Nephron progenitor cell (in vitro differentiated cells): ENCODE measurements at regions not wholly inside any gene's neighbourhood (a gene's known extent, or its start where the extent isn't known, plus 50 kb on each side); places are given as distances from the start of the nearest gene placed in this dataset.

Source experiments
- DNase-seq: peaks from one replicate; pipeline ENCODE4 v3.0.0; 2021
- H3K27ac Mint-ChIP-seq: 2 replicates; pipeline ENCODE4 v1.8.0; 2021; ENCODE audit warnings: mild to moderate bottlenecking, moderate library complexity, mixed read lengths
- H3K27me3 Mint-ChIP-seq: 2 replicates; pipeline ENCODE4 v1.8.0; 2021; ENCODE audit warnings: mild to moderate bottlenecking, low read depth, mixed read lengths; ENCODE audit not compliant: poor library complexity
- H3K36me3 Mint-ChIP-seq: 2 replicates; pipeline ENCODE4 v1.8.0; 2021; ENCODE audit warnings: low read depth, mixed read lengths
- H3K4me1 Mint-ChIP-seq: 2 replicates; pipeline ENCODE4 v1.8.0; 2021; ENCODE audit warnings: mixed read lengths
- H3K4me3 Mint-ChIP-seq: 2 replicates; pipeline ENCODE4 v1.8.0; 2021; ENCODE audit warnings: mild to moderate bottlenecking, moderate library complexity, mixed read lengths
- H3K9me3 Mint-ChIP-seq: 2 replicates; pipeline ENCODE4 v1.8.0; 2021; ENCODE audit warnings: mild to moderate bottlenecking, moderate library complexity, mixed read lengths
- TF ChIP-seq, protein P1 (sequence below): fragments of 200-600 bp; sonication (generic); IDR thresholded peaks from 2 replicates; pipeline ENCODE4 v1.5.0; 2021; ENCODE audit warnings: antibody characterized with exemption

DNA sequence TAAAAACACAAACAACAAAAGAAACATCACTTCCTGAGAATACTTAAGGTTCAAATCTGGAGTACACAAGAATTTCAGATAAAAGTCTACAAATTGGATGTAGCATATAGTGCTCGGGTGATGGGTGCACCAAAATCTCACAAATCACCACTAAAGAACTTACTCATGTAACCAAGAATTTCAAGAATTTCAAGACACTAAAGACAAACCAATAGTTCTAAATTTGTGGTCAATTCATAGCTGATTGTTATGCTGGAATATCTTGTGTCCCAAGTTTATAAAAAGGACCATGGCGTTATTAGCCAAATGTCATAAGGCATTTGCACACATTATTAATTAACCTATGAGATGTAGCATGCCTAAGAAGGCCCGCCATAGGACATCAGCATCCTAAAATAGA lies 1204.1 kb upstream of the AUTS2 start:
- H3K36me3 Mint-ChIP-seq: no peaks in the 10 kb centered on the region
- H3K4me3 Mint-ChIP-seq: no peak overlapping the region
- H3K4me1 Mint-ChIP-seq: no peaks in the 10 kb centered on the region

DNA sequence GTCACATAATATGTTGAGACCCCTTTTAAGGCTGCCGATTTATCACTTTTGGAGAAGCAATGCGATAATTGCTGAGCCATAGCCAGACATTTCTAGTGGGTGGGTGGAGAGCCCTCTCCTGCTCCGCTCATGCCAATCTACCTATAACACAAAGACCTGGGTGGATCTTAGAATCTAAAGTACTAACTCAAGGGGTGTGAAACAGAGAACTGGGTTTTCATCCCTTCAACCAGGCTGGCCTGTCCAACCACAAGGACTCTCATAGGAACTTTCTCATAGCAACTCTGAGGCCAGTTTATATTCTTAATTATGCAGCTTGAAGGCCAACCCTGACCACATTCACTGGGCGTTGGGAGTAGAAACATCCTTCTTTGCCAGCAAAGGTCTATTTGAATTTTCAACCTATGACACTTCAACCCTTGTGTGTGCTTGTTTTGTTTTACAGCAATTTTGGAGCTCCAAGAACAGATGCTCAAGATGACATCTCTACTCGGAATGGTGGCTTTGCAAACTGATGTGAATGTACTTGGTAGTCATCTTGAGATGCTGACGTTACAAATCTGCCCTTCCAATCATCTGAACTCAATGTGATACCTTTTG lies 1198.2 kb upstream of the AUTS2 start:
- Mint-ChIP-seq H3K4me3 (no peak overlapping the region), H3K36me3 (no peaks in the 10 kb centered on the region), H3K27me3 (peaks cover 8% of the 10 kb centered on the region), H3K27ac (no peak overlapping the region), H3K4me1 (peaks cover 12% of the 10 kb centered on the region), H3K9me3 (no peaks in the 10 kb centered on the region)
- DNase-seq: no peak
- TF ChIP-seq, protein P1, sequence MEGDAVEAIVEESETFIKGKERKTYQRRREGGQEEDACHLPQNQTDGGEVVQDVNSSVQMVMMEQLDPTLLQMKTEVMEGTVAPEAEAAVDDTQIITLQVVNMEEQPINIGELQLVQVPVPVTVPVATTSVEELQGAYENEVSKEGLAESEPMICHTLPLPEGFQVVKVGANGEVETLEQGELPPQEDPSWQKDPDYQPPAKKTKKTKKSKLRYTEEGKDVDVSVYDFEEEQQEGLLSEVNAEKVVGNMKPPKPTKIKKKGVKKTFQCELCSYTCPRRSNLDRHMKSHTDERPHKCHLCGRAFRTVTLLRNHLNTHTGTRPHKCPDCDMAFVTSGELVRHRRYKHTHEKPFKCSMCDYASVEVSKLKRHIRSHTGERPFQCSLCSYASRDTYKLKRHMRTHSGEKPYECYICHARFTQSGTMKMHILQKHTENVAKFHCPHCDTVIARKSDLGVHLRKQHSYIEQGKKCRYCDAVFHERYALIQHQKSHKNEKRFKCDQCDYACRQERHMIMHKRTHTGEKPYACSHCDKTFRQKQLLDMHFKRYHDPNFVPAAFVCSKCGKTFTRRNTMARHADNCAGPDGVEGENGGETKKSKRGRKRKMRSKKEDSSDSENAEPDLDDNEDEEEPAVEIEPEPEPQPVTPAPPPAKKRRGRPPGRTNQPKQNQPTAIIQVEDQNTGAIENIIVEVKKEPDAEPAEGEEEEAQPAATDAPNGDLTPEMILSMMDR: no peak

More for the DNA sequence above, 1204.1 kb upstream of the AUTS2 start:
- Mint-ChIP-seq H3K27ac (no peak overlapping the region), H3K27me3 (no peaks in the 10 kb centered on the region), H3K9me3 (peaks cover 17% of the 10 kb centered on the region)
- no peak for DNase-seq
- TF ChIP-seq, protein P1: no peak

DNA sequence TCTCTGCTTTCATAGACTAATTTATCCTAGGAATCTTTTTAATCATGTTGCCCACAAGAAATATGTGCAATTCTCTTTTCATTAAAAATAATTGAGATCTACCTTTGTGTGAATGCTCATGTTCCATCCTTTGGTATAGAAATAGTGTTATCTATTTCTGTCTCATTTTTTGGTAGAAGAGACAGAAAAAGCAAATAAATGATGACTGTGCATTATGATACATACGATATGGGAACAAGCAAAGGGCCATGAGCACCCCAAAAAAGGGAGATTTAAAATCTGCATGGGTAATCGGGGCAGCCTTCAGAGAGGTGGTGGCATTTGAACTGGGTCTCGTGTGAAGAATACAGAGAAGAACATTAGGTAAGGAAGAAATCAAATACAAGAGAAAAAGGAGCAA lies 1197.5 kb upstream of the AUTS2 start:
- peaks cover 8% of the 10 kb centered on the region for H3K27me3 Mint-ChIP-seq
- no peak overlapping the region for H3K4me3 Mint-ChIP-seq
- TF ChIP-seq, protein P1: no peak
- H3K27ac Mint-ChIP-seq: no peak overlapping the region
- no peak for DNase-seq
- no peaks in the 10 kb centered on the region for H3K36me3 Mint-ChIP-seq
- peaks cover 17% of the 10 kb centered on the region for H3K4me1 Mint-ChIP-seq
- H3K9me3 Mint-ChIP-seq: no peaks in the 10 kb centered on the region

DNA sequence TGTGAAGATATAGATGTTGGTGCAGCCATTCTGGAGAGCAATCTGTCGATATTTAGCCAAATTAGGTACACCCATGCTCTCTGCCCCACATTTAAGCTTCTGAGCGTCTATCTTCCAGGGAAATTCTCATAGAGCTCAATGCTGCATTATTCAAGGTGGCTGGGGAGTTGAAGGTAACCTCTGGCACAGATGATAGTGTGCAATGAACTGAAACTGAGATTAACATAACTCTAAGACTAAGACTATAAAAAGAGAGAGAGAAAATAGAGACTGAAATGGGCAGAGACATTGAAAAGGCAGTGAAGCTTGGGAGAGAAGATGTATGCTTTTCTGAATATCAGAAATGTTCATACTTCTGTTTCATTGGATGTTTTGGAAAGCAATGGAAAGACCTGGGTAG lies 1197.0 kb upstream of the AUTS2 start:
- TF ChIP-seq, protein P1: no peak
- Mint-ChIP-seq H3K27me3 (peaks cover 8% of the 10 kb centered on the region), H3K4me1 (peaks cover 17% of the 10 kb centered on the region), H3K36me3 (no peaks in the 10 kb centered on the region), H3K9me3 (no peaks in the 10 kb centered on the region), H3K27ac (no peak overlapping the region), H3K4me3 (no peak overlapping the region)
- no peak for DNase-seq

DNA sequence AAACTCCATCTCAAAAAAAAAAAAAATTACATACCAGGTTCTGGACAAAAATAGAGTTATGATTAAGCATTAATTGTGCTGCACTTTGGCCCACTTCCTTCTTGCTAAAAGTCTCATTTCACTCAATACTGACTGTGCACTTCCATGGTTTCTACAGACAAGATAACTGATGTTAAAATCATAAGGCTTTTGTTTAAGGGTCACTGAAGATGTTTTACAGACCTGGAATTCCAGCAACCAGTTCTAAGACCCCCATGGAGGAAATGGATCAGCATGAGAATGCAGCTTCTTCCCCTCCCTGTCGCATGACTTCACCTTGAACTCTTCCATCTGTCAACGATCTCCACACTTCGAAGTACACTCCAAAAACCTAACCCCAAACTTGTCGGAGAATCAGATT lies 1191.8 kb upstream of the AUTS2 start:
- no peaks in the 10 kb centered on the region for H3K9me3 Mint-ChIP-seq

DNA sequence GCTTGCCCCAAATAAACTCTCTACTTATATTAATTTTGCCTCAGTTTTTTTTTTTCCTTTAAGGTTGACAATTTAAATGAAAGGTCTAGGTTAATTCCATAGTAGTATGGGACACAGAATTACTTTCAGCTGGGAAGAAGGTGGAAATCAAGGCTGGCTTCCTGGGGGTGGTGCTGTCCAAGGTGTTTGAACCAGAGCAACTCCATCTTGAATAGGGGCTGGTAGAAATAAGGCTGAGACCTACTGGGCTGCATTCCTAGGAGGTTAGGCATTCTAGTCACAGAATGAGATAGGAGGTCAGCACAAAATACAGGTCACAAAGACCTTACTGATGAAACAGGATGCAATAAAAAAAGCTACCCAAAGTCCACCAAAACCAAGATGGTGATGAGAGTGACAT lies 1190.8 kb upstream of the AUTS2 start:
- Mint-ChIP-seq H3K27me3 (peaks cover 7% of the 10 kb centered on the region), H3K4me3 (no peak overlapping the region), H3K27ac (no peak overlapping the region), H3K36me3 (no peaks in the 10 kb centered on the region), H3K4me1 (peaks cover 21% of the 10 kb centered on the region), H3K9me3 (peaks cover 3% of the 10 kb centered on the region)
- TF ChIP-seq, protein P1: no peak
- no peak for DNase-seq

More for the DNA sequence above, 1191.8 kb upstream of the AUTS2 start:
- Mint-ChIP-seq H3K4me3 (no peak overlapping the region), H3K27ac (no peak overlapping the region), H3K4me1 (peaks cover 21% of the 10 kb centered on the region), H3K27me3 (peaks cover 8% of the 10 kb centered on the region), H3K36me3 (no peaks in the 10 kb centered on the region)
- TF ChIP-seq, protein P1: no peak
- DNase-seq: no peak
